ENCODE measurements at regions not wholly inside any gene's neighbourhood (a gene's known extent, or its start where the extent isn't known, plus 50 kb on each side); places are given as distances from the start of the nearest gene placed in this dataset.

DNA sequence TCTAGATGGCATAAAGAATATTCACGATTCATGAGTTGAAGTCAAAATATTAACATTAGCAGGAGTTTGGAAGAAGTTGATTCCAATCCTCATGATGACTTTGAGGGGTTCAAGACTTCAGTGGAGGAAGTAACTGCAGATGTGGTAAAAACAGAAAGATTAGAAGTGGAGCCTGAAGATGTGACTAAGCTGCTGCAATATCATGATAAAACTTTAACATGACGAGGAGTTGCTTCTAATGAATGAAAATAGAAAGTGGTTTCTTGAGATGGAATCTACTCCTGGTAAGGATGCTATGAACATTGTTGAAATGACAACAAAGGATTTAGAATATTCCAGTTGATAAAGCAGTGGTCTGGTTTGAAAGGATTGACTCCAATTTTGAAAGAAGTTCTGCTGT lies 70.1 kb upstream of the TMLHE start:
- TF ChIP-seq TARDBP (CRISPR knock-in tag; IDR thresholded peaks at IDR 0.05): no peak
- TF ChIP-seq POLR2AphosphoS5 (IDR thresholded peaks at IDR 0.05; ENCODE audit: low read depth, low read length): no peak
- no peak for TF ChIP-seq ELF4 (CRISPR knock-in tag; IDR thresholded peaks at IDR 0.05; ENCODE audit: borderline replicate concordance)
- TF ChIP-seq HMG20B (CRISPR knock-in tag; conservative IDR thresholded peaks at IDR 0.05): no peak
- TF ChIP-seq, protein P1, sequence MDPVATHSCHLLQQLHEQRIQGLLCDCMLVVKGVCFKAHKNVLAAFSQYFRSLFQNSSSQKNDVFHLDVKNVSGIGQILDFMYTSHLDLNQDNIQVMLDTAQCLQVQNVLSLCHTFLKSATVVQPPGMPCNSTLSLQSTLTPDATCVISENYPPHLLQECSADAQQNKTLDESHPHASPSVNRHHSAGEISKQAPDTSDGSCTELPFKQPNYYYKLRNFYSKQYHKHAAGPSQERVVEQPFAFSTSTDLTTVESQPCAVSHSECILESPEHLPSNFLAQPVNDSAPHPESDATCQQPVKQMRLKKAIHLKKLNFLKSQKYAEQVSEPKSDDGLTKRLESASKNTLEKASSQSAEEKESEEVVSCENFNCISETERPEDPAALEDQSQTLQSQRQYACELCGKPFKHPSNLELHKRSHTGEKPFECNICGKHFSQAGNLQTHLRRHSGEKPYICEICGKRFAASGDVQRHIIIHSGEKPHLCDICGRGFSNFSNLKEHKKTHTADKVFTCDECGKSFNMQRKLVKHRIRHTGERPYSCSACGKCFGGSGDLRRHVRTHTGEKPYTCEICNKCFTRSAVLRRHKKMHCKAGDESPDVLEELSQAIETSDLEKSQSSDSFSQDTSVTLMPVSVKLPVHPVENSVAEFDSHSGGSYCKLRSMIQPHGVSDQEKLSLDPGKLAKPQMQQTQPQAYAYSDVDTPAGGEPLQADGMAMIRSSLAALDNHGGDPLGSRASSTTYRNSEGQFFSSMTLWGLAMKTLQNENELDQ (CRISPR knock-in tag; IDR thresholded peaks at IDR 0.05; ENCODE audit: borderline replicate concordance): no peak
- TF ChIP-seq, protein P2, sequence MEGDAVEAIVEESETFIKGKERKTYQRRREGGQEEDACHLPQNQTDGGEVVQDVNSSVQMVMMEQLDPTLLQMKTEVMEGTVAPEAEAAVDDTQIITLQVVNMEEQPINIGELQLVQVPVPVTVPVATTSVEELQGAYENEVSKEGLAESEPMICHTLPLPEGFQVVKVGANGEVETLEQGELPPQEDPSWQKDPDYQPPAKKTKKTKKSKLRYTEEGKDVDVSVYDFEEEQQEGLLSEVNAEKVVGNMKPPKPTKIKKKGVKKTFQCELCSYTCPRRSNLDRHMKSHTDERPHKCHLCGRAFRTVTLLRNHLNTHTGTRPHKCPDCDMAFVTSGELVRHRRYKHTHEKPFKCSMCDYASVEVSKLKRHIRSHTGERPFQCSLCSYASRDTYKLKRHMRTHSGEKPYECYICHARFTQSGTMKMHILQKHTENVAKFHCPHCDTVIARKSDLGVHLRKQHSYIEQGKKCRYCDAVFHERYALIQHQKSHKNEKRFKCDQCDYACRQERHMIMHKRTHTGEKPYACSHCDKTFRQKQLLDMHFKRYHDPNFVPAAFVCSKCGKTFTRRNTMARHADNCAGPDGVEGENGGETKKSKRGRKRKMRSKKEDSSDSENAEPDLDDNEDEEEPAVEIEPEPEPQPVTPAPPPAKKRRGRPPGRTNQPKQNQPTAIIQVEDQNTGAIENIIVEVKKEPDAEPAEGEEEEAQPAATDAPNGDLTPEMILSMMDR (CRISPR knock-in tag; IDR thresholded peaks at IDR 0.05): no peak
- TF ChIP-seq ZBTB21 (CRISPR knock-in tag; IDR thresholded peaks at IDR 0.05): no peak
- no peak for TF ChIP-seq MBD4 (IDR thresholded peaks at IDR 0.05; ENCODE audit: borderline replicate concordance, low read length)
- TF ChIP-seq RAD21 (CRISPR knock-in tag; IDR thresholded peaks at IDR 0.05): no peak
- no peak for TF ChIP-seq HMG20A (CRISPR knock-in tag; IDR thresholded peaks at IDR 0.05; ENCODE audit: borderline replicate concordance)
- TF ChIP-seq, protein P3, sequence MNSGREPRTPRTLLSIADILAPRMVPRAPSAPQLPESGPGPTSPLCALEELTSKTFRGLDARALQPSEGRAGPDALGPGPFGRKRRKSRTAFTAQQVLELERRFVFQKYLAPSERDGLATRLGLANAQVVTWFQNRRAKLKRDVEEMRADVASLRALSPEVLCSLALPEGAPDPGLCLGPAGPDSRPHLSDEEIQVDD (CRISPR knock-in tag; IDR thresholded peaks at IDR 0.05; ENCODE audit: borderline replicate concordance): no peak
